ENCODE measurements at regions not wholly inside any gene's neighbourhood (a gene's known extent, or its start where the extent isn't known, plus 50 kb on each side); places are given as distances from the start of the nearest gene placed in this dataset.
A peak's percentile ranks its signal among the peaks of the same experiment; 100 is the strongest.

- Histone ChIP-seq H2AFZ (ENCODE audit: low read length) (no peak overlapping the region), H2BK12ac (ENCODE audit: low read length) (no peak overlapping the region), H2AK5ac (ENCODE audit: low read depth, low read length) (no peak overlapping the region), H3K4ac (ENCODE audit: low read length) (no peak overlapping the region), H3K27me3 (ENCODE audit: control insufficient read depth in 3 of 3, insufficient read depth in 3 of 3, low read depth in 1 of 3, low read length in 3 of 3) (peaks cover 0 to 2% (median 0%) of the 10 kb centered on the region in 3 experiments), H3K4me2 (ENCODE audit: insufficient read depth, low read length, poor library complexity, severe bottlenecking) (no peak overlapping the region), H3K36me3 (replicated peaks in 1 of 2; ENCODE audit: control insufficient read depth in 2 of 2, insufficient read depth in 2 of 2, low read length in 2 of 2) (no peaks in the 10 kb centered on the region), H4K8ac (ENCODE audit: low read depth, low read length) (no peak overlapping the region), H3K4me1 (ENCODE audit: control insufficient read depth in 2 of 2, insufficient read depth in 1 of 2, low read depth in 1 of 2, low read length in 2 of 2) (peaks cover 0 to 9% of the 10 kb centered on the region in 2 donors), H3K9me3 (replicated peaks in 1 of 2; ENCODE audit: control insufficient read depth in 2 of 2, insufficient read depth in 1 of 2, low read depth in 1 of 2, low read length in 2 of 2) (no peaks in the 10 kb centered on the region), H3K79me1 (ENCODE audit: low read depth, low read length) (no peaks in the 10 kb centered on the region), H3K23ac (ENCODE audit: low read depth, low read length, poor library complexity) (no peak overlapping the region), H3K14ac (ENCODE audit: low read length) (no peak overlapping the region), H2BK15ac (ENCODE audit: low read length) (no peak overlapping the region), H3K27ac (replicated peaks; ENCODE audit: low read length) (no peak overlapping the region), H4K91ac (ENCODE audit: low read depth, low read length, poor library complexity) (no peak overlapping the region), H3K18ac (ENCODE audit: low read length) (no peak overlapping the region), H3K9ac (ENCODE audit: low read depth, low read length, poor library complexity) (no peak overlapping the region), H3K4me3 (ENCODE audit: low read length in 2 of 2) (no peak overlapping the region), H2BK120ac (ENCODE audit: low read depth, low read length) (no peak overlapping the region), H2BK5ac (ENCODE audit: low read length) (no peak overlapping the region)
- DNase-seq (ENCODE audit: low spot score) = no peak
- WGBS, 2 donors (ENCODE audit: extremely low coverage in 2 of 2, insufficient read length in 2 of 2, insufficient replicate concordance in 1 of 2) = no CpG with 5 or more reads among the region's 13 CpGs
Observed at GRCh38 chr22:49377306-49377705, 450.4 kb downstream of the BRD1 start.

- Histone ChIP-seq H4K91ac (ENCODE audit: low read depth, low read length, poor library complexity) (no peak overlapping the region), H2AK5ac (ENCODE audit: low read depth, low read length) (peak overlapping the region; percentile 81), H3K4me1 (ENCODE audit: control insufficient read depth in 2 of 2, insufficient read depth in 1 of 2, low read depth in 1 of 2, low read length in 2 of 2) (peaks cover 0 to 11% of the 10 kb centered on the region in 2 donors), H3K18ac (ENCODE audit: low read length) (peak overlapping the region; percentile 19), H3K9ac (ENCODE audit: low read depth, low read length, poor library complexity) (no peak overlapping the region), H3K23ac (ENCODE audit: low read depth, low read length, poor library complexity) (no peak overlapping the region), H3K27me3 (ENCODE audit: control insufficient read depth in 3 of 3, insufficient read depth in 3 of 3, low read depth in 1 of 3, low read length in 3 of 3) (peaks cover 0 to 4% (median 2%) of the 10 kb centered on the region in 3 experiments), H2AFZ (ENCODE audit: low read length) (no peak overlapping the region), H3K79me1 (ENCODE audit: low read depth, low read length) (no peaks in the 10 kb centered on the region), H3K4me2 (ENCODE audit: insufficient read depth, low read length, poor library complexity, severe bottlenecking) (no peak overlapping the region), H2BK15ac (ENCODE audit: low read length) (peak overlapping the region; percentile 54), H2BK5ac (ENCODE audit: low read length) (no peak overlapping the region), H3K4me3 (ENCODE audit: low read length in 2 of 2) (no peak overlapping the region), H3K36me3 (replicated peaks in 1 of 2; ENCODE audit: control insufficient read depth in 2 of 2, insufficient read depth in 2 of 2, low read length in 2 of 2) (no peaks in the 10 kb centered on the region), H4K8ac (ENCODE audit: low read depth, low read length) (no peak overlapping the region), H3K9me3 (replicated peaks in 1 of 2; ENCODE audit: control insufficient read depth in 2 of 2, insufficient read depth in 1 of 2, low read depth in 1 of 2, low read length in 2 of 2) (no peaks in the 10 kb centered on the region), H3K27ac (replicated peaks; ENCODE audit: low read length) (no peak overlapping the region), H2BK12ac (ENCODE audit: low read length) (no peak overlapping the region), H3K14ac (ENCODE audit: low read length) (no peak overlapping the region), H2BK120ac (ENCODE audit: low read depth, low read length) (no peak overlapping the region), H3K4ac (ENCODE audit: low read length) (no peak overlapping the region)
- no peak for DNase-seq (ENCODE audit: low spot score)
- WGBS, 2 donors (ENCODE audit: extremely low coverage in 2 of 2, insufficient read length in 2 of 2, insufficient replicate concordance in 1 of 2) = no CpG with 5 or more reads among the region's 17 CpGs
Observed at GRCh38 chr22:49373801-49374226, 453.9 kb downstream of the BRD1 start.

- Histone ChIP-seq H3K4ac (ENCODE audit: low read length) (peak overlapping the region; percentile 48), H2BK120ac (ENCODE audit: low read depth, low read length) (no peak overlapping the region), H3K79me1 (ENCODE audit: low read depth, low read length) (no peaks in the 10 kb centered on the region), H3K14ac (ENCODE audit: low read length) (no peak overlapping the region), H3K4me1 (ENCODE audit: control insufficient read depth in 2 of 2, insufficient read depth in 1 of 2, low read depth in 1 of 2, low read length in 2 of 2) (peaks cover 0 to 11% of the 10 kb centered on the region in 2 donors), H3K9me3 (replicated peaks in 1 of 2; ENCODE audit: control insufficient read depth in 2 of 2, insufficient read depth in 1 of 2, low read depth in 1 of 2, low read length in 2 of 2) (no peaks in the 10 kb centered on the region), H3K27ac (replicated peaks; ENCODE audit: low read length) (no peak overlapping the region), H3K4me2 (ENCODE audit: insufficient read depth, low read length, poor library complexity, severe bottlenecking) (no peak overlapping the region), H3K9ac (ENCODE audit: low read depth, low read length, poor library complexity) (no peak overlapping the region), H2BK5ac (ENCODE audit: low read length) (no peak overlapping the region), H2AFZ (ENCODE audit: low read length) (no peak overlapping the region), H2BK12ac (ENCODE audit: low read length) (no peak overlapping the region), H4K8ac (ENCODE audit: low read depth, low read length) (no peak overlapping the region), H3K18ac (ENCODE audit: low read length) (peak overlapping the region; percentile 23), H3K4me3 (ENCODE audit: low read length in 2 of 2) (no peak overlapping the region), H2AK5ac (ENCODE audit: low read depth, low read length) (peak overlapping the region; percentile 81), H3K27me3 (ENCODE audit: control insufficient read depth in 3 of 3, insufficient read depth in 3 of 3, low read depth in 1 of 3, low read length in 3 of 3) (peaks cover 0 to 4% (median 2%) of the 10 kb centered on the region in 3 experiments), H4K91ac (ENCODE audit: low read depth, low read length, poor library complexity) (no peak overlapping the region), H2BK15ac (ENCODE audit: low read length) (peak overlapping the region; percentile 54), H3K23ac (ENCODE audit: low read depth, low read length, poor library complexity) (peak overlapping the region; percentile 50), H3K36me3 (replicated peaks in 1 of 2; ENCODE audit: control insufficient read depth in 2 of 2, insufficient read depth in 2 of 2, low read length in 2 of 2) (no peaks in the 10 kb centered on the region)
- no CpG with 5 or more reads among the region's 6 CpGs for WGBS, 2 donors (ENCODE audit: extremely low coverage in 2 of 2, insufficient read length in 2 of 2, insufficient replicate concordance in 1 of 2)
- DNase-seq (ENCODE audit: low spot score) = no peak
Observed at GRCh38 chr22:49373289-49373666, 454.4 kb downstream of the BRD1 start.

- Histone ChIP-seq H2BK12ac (ENCODE audit: low read length) (peak overlapping the region; percentile 51), H3K18ac (ENCODE audit: low read length) (peak overlapping the region; percentile 45), H2BK15ac (ENCODE audit: low read length) (peak overlapping the region; percentile 54), H3K14ac (ENCODE audit: low read length) (no peak overlapping the region), H3K79me1 (ENCODE audit: low read depth, low read length) (no peaks in the 10 kb centered on the region), H2AK5ac (ENCODE audit: low read depth, low read length) (peak overlapping the region; percentile 81), H3K4me2 (ENCODE audit: insufficient read depth, low read length, poor library complexity, severe bottlenecking) (no peak overlapping the region), H3K4me3 (ENCODE audit: low read length in 2 of 2) (no peak overlapping the region), H3K9me3 (replicated peaks in 1 of 2; ENCODE audit: control insufficient read depth in 2 of 2, insufficient read depth in 1 of 2, low read depth in 1 of 2, low read length in 2 of 2) (no peaks in the 10 kb centered on the region), H2BK5ac (ENCODE audit: low read length) (no peak overlapping the region), H2BK120ac (ENCODE audit: low read depth, low read length) (no peak overlapping the region), H4K91ac (ENCODE audit: low read depth, low read length, poor library complexity) (no peak overlapping the region), H3K4me1 (ENCODE audit: control insufficient read depth in 2 of 2, insufficient read depth in 1 of 2, low read depth in 1 of 2, low read length in 2 of 2) (peaks cover 0 to 11% of the 10 kb centered on the region in 2 donors), H3K23ac (ENCODE audit: low read depth, low read length, poor library complexity) (no peak overlapping the region), H3K27ac (replicated peaks; ENCODE audit: low read length) (no peak overlapping the region), H4K8ac (ENCODE audit: low read depth, low read length) (no peak overlapping the region), H2AFZ (ENCODE audit: low read length) (peak overlapping the region; percentile 22), H3K27me3 (ENCODE audit: control insufficient read depth in 3 of 3, insufficient read depth in 3 of 3, low read depth in 1 of 3, low read length in 3 of 3) (peaks cover 0 to 4% (median 2%) of the 10 kb centered on the region in 3 experiments), H3K36me3 (replicated peaks in 1 of 2; ENCODE audit: control insufficient read depth in 2 of 2, insufficient read depth in 2 of 2, low read length in 2 of 2) (no peaks in the 10 kb centered on the region), H3K4ac (ENCODE audit: low read length) (no peak overlapping the region), H3K9ac (ENCODE audit: low read depth, low read length, poor library complexity) (no peak overlapping the region)
- WGBS, 2 donors (ENCODE audit: extremely low coverage in 2 of 2, insufficient read length in 2 of 2, insufficient replicate concordance in 1 of 2) = no CpG with 5 or more reads among the region's 20 CpGs
- no peak for DNase-seq (ENCODE audit: low spot score)
Observed at GRCh38 chr22:49372530-49373288, 455.0 kb downstream of the BRD1 start.
